OCI-LY1 (cell line): ENCODE measurements at regions not wholly inside any gene's neighbourhood (a gene's known extent, or its start where the extent isn't known, plus 50 kb on each side); places are given as distances from the start of the nearest gene placed in this dataset.

Experiments
- H2AFZ ChIP-seq: fragments of 200-600 bp; sonication (generic), shearing (Covaris generic); 2 replicates; pipeline ENCODE4 v1.6.0; 2014; ENCODE audit warnings: antibody characterized with exemption, mild to moderate bottlenecking, low read length
- H3F3A ChIP-seq: fragments of 200-600 bp; sonication (generic), shearing (Covaris generic); 2 replicates; pipeline ENCODE4 v1.6.0; 2014; ENCODE audit warnings: mild to moderate bottlenecking, antibody characterized with exemption, low read length, moderate library complexity; ENCODE audit not compliant: insufficient read depth
- H3K27ac ChIP-seq: fragments of 200-600 bp; sonication (generic); 2 replicates; pipeline ENCODE4 v1.5.1; 2014; ENCODE audit warnings: low read length, mixed run types, mild to moderate bottlenecking, low read depth; ENCODE audit not compliant: poor library complexity, severe bottlenecking
- H3K27me3 ChIP-seq: fragments of 200-600 bp; sonication (generic); 2 replicates; pipeline ENCODE4 v1.6.0; 2014; ENCODE audit warnings: antibody characterized with exemption, mild to moderate bottlenecking, low read length, moderate library complexity; ENCODE audit not compliant: insufficient read depth
- H3K36me3 ChIP-seq: fragments of 200-600 bp; sonication (generic); 2 replicates; pipeline ENCODE4 v1.6.1; 2014; ENCODE audit warnings: mild to moderate bottlenecking, antibody characterized with exemption, low read length, moderate library complexity, mixed read lengths; ENCODE audit not compliant: insufficient read depth
- H3K4me1 ChIP-seq: fragments of 200-600 bp; sonication (generic); 2 replicates; pipeline ENCODE4 v1.5.1; 2014; ENCODE audit warnings: mild to moderate bottlenecking, low read length, moderate library complexity; ENCODE audit not compliant: insufficient read depth, severe bottlenecking
- H3K4me2 ChIP-seq: fragments of 200-600 bp; sonication (generic), shearing (Covaris generic); 2 replicates; pipeline ENCODE4 v1.6.1; 2014; ENCODE audit warnings: low read length
- H3K4me3 ChIP-seq: fragments of 200-600 bp; sonication (generic); 2 replicates; pipeline ENCODE4 v1.5.1; 2014; ENCODE audit warnings: low read length, low read depth, mild to moderate bottlenecking, mixed read lengths; ENCODE audit not compliant: poor library complexity, severe bottlenecking
- H3K79me2 ChIP-seq: fragments of 200-600 bp; shearing (Covaris generic); 2 replicates; pipeline ENCODE4 v1.6.1; 2016; ENCODE audit warnings: mixed run types, low read length, mixed read lengths; ENCODE audit not compliant: insufficient read depth
- H3K9ac ChIP-seq: fragments of 200-600 bp; sonication (generic), shearing (Covaris generic); 2 replicates; pipeline ENCODE4 v1.6.1; 2014; ENCODE audit warnings: mild to moderate bottlenecking, low read length, mixed read lengths
- H3K9me2 ChIP-seq: fragments of 200-600 bp; sonication (generic), shearing (Covaris generic); 2 replicates; pipeline ENCODE4 v1.6.1; 2014; ENCODE audit warnings: low read depth, mild to moderate bottlenecking, low read length, mixed read lengths
- H3K9me3 ChIP-seq: fragments of 200-600 bp; shearing (Covaris generic); 2 replicates; pipeline ENCODE4 v1.6.1; 2014; ENCODE audit warnings: low read length, mixed read lengths
- H4K20me1 ChIP-seq: fragments of 200-600 bp; sonication (generic), shearing (Covaris generic); 2 replicates; pipeline ENCODE4 v1.6.0; 2016; ENCODE audit warnings: mild to moderate bottlenecking, low read length; ENCODE audit not compliant: insufficient read depth
- EZH2 ChIP-seq: fragments of 200-600 bp; sonication (generic), shearing (Covaris generic); IDR thresholded peaks from 2 replicates; pipeline ENCODE4 v1.8.0; 2017; ENCODE audit warnings: borderline replicate concordance, mixed run types, mild to moderate bottlenecking, antibody characterized with exemption, low read length, moderate library complexity, mixed read lengths
- TF ChIP-seq, protein P1 (sequence below): fragments of 200-600 bp; sonication (generic), shearing (Covaris generic); IDR thresholded peaks from 2 replicates; pipeline ENCODE4 v1.5.1; 2017; ENCODE audit warnings: mild to moderate bottlenecking, antibody characterized with exemption, low read length, moderate library complexity, mixed read lengths

DNA sequence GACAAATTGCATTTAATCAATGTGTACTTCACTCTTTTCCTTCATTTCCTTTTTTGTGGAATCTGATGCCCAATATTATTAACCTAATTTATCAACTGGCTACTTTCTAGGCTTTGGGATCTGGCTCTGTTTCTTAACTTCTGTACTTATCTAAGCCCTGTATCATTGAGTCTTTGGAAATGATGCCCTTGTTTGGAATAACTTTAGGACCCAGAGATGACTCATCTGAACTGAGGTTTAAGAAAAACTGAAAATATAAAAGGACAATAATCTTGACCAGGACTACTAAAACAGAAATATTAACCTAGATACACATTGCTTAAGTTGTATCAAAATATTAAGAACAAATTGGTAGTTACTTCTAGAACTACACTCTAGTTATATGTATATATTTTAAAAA lies 600.8 kb downstream of the CPS1 start:
- Histone ChIP-seq H3K36me3 (no peaks in the 10 kb centered on the region), H3K27me3 (no peaks in the 10 kb centered on the region), H4K20me1 (no peaks in the 10 kb centered on the region), H3K9ac (no peak overlapping the region), H3F3A (no peaks in the 10 kb centered on the region), H3K4me1 (peaks cover 34% of the 10 kb centered on the region), H3K9me2 (no peaks in the 10 kb centered on the region), H3K79me2 (no peaks in the 10 kb centered on the region), H3K4me2 (no peak overlapping the region), H3K27ac (no peak overlapping the region), H3K9me3 (no peaks in the 10 kb centered on the region), H3K4me3 (no peak overlapping the region), H2AFZ (no peak overlapping the region)
- TF ChIP-seq EZH2: no peak
- TF ChIP-seq, protein P1, sequence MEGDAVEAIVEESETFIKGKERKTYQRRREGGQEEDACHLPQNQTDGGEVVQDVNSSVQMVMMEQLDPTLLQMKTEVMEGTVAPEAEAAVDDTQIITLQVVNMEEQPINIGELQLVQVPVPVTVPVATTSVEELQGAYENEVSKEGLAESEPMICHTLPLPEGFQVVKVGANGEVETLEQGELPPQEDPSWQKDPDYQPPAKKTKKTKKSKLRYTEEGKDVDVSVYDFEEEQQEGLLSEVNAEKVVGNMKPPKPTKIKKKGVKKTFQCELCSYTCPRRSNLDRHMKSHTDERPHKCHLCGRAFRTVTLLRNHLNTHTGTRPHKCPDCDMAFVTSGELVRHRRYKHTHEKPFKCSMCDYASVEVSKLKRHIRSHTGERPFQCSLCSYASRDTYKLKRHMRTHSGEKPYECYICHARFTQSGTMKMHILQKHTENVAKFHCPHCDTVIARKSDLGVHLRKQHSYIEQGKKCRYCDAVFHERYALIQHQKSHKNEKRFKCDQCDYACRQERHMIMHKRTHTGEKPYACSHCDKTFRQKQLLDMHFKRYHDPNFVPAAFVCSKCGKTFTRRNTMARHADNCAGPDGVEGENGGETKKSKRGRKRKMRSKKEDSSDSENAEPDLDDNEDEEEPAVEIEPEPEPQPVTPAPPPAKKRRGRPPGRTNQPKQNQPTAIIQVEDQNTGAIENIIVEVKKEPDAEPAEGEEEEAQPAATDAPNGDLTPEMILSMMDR: no peak

DNA sequence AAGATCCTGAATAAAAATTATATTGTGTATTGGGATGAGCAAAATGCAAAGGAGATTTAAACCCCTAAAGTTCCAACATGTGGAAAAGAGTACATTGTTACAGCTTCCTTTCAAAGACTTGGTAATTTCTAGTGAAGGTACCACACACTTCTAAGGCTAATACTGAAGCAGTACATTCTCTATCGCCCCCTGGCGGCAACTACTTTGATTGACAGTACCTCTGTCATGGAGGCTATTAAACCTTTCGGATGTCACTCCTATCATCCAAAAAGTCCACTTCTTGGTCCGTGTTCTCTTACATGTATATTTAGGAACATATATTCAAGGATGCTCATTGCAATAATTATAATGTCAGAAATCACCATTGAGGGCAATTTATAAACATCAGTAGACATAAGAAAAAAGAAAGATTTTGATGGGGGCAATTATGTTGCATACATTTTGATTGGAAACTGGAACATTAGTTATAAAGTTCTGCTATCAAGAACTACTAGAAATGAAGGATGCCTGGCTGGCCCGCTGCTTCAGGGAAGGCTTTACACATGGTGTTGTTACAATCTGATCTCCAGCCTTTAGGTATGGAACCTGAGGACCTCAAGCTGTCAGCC lies 601.6 kb downstream of the CPS1 start:
- H3K4me1 ChIP-seq: peaks cover 34% of the 10 kb centered on the region

DNA sequence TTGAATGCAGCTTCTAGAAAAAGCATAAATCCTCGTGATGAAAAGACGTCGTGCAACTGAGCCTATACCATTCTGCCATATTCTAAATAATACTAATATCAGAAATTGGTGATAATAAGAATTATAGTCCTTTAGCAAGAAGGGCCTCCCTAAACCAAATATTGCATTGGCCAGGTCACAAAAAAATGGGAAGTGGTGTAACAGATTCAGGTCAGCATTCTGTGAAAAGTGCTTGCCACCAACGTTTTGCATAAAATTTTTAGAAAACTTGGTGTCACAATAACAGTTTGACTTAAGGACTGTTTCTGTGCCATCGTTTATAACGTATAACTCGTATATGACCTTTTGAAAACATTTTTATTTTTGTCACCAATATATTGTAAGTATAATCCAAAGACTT lies 603.6 kb downstream of the CPS1 start:
- no peak for TF ChIP-seq EZH2
- TF ChIP-seq, protein P1: no peak
- Histone ChIP-seq H2AFZ (no peak overlapping the region), H3K79me2 (no peaks in the 10 kb centered on the region), H3K27me3 (no peaks in the 10 kb centered on the region), H3K9me3 (no peaks in the 10 kb centered on the region), H3K4me3 (no peak overlapping the region), H3F3A (no peaks in the 10 kb centered on the region), H3K9ac (no peak overlapping the region), H3K27ac (peak overlapping the region; percentile 58), H3K36me3 (no peaks in the 10 kb centered on the region), H3K4me1 (peaks cover 34% of the 10 kb centered on the region), H3K4me2 (no peak overlapping the region), H3K9me2 (no peaks in the 10 kb centered on the region), H4K20me1 (no peaks in the 10 kb centered on the region)

More for the DNA sequence above, 601.6 kb downstream of the CPS1 start:
- Histone ChIP-seq H2AFZ (no peak overlapping the region), H3K4me2 (peak overlapping the region; percentile 8; the same call in 1 of the 2 replicates), H3K79me2 (no peaks in the 10 kb centered on the region), H3K9me2 (no peaks in the 10 kb centered on the region), H3K36me3 (no peaks in the 10 kb centered on the region), H3K27ac (peak overlapping the region; percentile 58), H3K4me3 (no peak overlapping the region), H3K27me3 (no peaks in the 10 kb centered on the region), H3K9me3 (no peaks in the 10 kb centered on the region), H4K20me1 (no peaks in the 10 kb centered on the region), H3F3A (no peaks in the 10 kb centered on the region), H3K9ac (no peak overlapping the region)
- TF ChIP-seq EZH2: no peak
- TF ChIP-seq, protein P1: peak; percentile 81
